Endothelial cell of umbilical vein (primary cell): ENCODE measurements at regions not wholly inside any gene's neighbourhood (a gene's known extent, or its start where the extent isn't known, plus 50 kb on each side); places are given as distances from the start of the nearest gene placed in this dataset.

Experiments
- BruUV-seq: library from RNA; stranded (reverse); fragments of 400-500 nt; replicated peaks from 2 replicates; lab custom pipeline; 2021; lab: Mats Ljungman, UMichigan
- CTCF ChIA-PET: fragments of 300-600, 350-600 bp; sonication (Branson Sonifier 250); formaldehyde crosslinking; loops from one replicate; lab custom pipeline; 2021; ENCODE audit warnings: antibody characterized with exemption, inconsistent platforms; lab: Charles Lee
- POLR2A ChIA-PET: fragments of 300-600, 350-600 bp; sonication (Branson Sonifier 250); formaldehyde crosslinking; loops from one replicate; lab custom pipeline; 2021; ENCODE audit warnings: antibody characterized with exemption, inconsistent platforms; lab: Charles Lee
- DNase-seq: peaks from one replicate; pipeline ENCODE4 v3.0.0-alpha.2; 2011; ENCODE audit warnings: low read depth, low spot score
- FAIRE-seq: peaks from 2 replicates; lab custom pipeline; 2011; peaks lifted over from hg19 to GRCh38; lab: Jason Lieb, UNC
- H2AFZ ChIP-seq: 2 replicates; pipeline ENCODE4 v1.6.0; 2012; ENCODE audit warnings: low read depth, low read length, control low read depth, inconsistent platforms
- H3K27ac ChIP-seq: 2 replicates; pipeline ENCODE4 v1.5.1; 2011; ENCODE audit warnings: low read depth, mild to moderate bottlenecking, control low read depth, low read length, moderate library complexity; ENCODE audit not compliant: insufficient read depth
- H3K27me3 ChIP-seq, 2 experiments: 2 replicates each; pipeline versions ENCODE4 v1.6.0 to v1.6.1; 2011; ENCODE audit warnings: low read length in 2 of 2, mixed read lengths in 1 of 2; ENCODE audit not compliant: control insufficient read depth in 2 of 2, insufficient read depth in 2 of 2
- H3K36me3 ChIP-seq, 2 experiments: 2 replicates in 1 of 2; 3 replicates in 1 of 2; pipeline ENCODE4 v1.5.1; 2011; ENCODE audit warnings: low read length in 2 of 2, mild to moderate bottlenecking in 1 of 2, moderate library complexity in 1 of 2; ENCODE audit not compliant: control insufficient read depth in 2 of 2, insufficient read depth in 2 of 2; ENCODE audit errors: extremely low read depth in 1 of 2
- H3K4me1 ChIP-seq: 3 replicates; pipeline ENCODE4 v1.5.1; 2011; ENCODE audit warnings: mild to moderate bottlenecking, low read length; ENCODE audit not compliant: control insufficient read depth, insufficient read depth; ENCODE audit errors: extremely low read depth
- H3K4me2 ChIP-seq: 2 replicates; pipeline ENCODE4 v1.6.1; 2011; ENCODE audit warnings: low read length, control low read depth, mixed read lengths; ENCODE audit not compliant: insufficient read depth
- H3K4me3 ChIP-seq, 3 experiments: fragments of 200-600 bp in 1 of 3; sonication (generic), shearing (Covaris generic) in 1 of 3; replicated peaks in 1 of 3; 2 replicates each; pipeline ENCODE4 v1.5.1; 2011 to 2016; ENCODE audit warnings: control low read depth in 3 of 3, low read length in 3 of 3, mild to moderate bottlenecking in 2 of 3, inconsistent platforms in 1 of 3, low read depth in 1 of 3, moderate library complexity in 1 of 3; ENCODE audit not compliant: insufficient read depth in 1 of 3
- H3K79me2 ChIP-seq: 2 replicates; pipeline ENCODE4 v1.6.0; 2012; ENCODE audit warnings: low read length, inconsistent platforms; ENCODE audit not compliant: control insufficient read depth, insufficient read depth
- H3K9ac ChIP-seq: replicated peaks from 2 replicates; pipeline ENCODE3; 2011; ENCODE audit warnings: low read length, control low read depth; ENCODE audit not compliant: insufficient read depth; ENCODE audit errors: extremely low read depth
- H3K9me1 ChIP-seq: replicated peaks from 3 replicates; pipeline ENCODE4 v1.6.0; 2011; ENCODE audit warnings: mild to moderate bottlenecking, low read length; ENCODE audit not compliant: control insufficient read depth, insufficient read depth; ENCODE audit errors: extremely low read depth
- H3K9me3 ChIP-seq: replicated peaks from 2 replicates; pipeline ENCODE4 v1.5.1; 2012; ENCODE audit warnings: low read length, inconsistent platforms; ENCODE audit not compliant: control insufficient read depth, insufficient read depth
- H4K20me1 ChIP-seq: replicated peaks from 2 replicates; pipeline ENCODE3; 2011; ENCODE audit warnings: mild to moderate bottlenecking, low read length; ENCODE audit not compliant: control insufficient read depth, insufficient read depth; ENCODE audit errors: extremely low read depth
- CTCF ChIP-seq, 2 donors: IDR thresholded peaks; 1 replicate in 1 of 2; 2 replicates in 1 of 2; pipeline ENCODE4 v1.5.1; 2011; ENCODE audit warnings: low read length in 2 of 2, mild to moderate bottlenecking in 2 of 2, moderate library complexity in 2 of 2, control low read depth in 1 of 2, inconsistent platforms in 1 of 2, low read depth in 1 of 2; ENCODE audit not compliant: insufficient read depth in 1 of 2; ENCODE audit errors: extremely low read depth in 1 of 2
- EZH2 ChIP-seq: IDR thresholded peaks from 2 replicates; pipeline ENCODE4 v1.6.1; 2012; ENCODE audit warnings: borderline replicate concordance, low read depth, mild to moderate bottlenecking, moderate library complexity, low read length, inconsistent platforms; ENCODE audit not compliant: severe bottlenecking
- FOS ChIP-seq: IDR thresholded peaks from 2 replicates; pipeline ENCODE4 v1.6.1; 2011; ENCODE audit warnings: mild to moderate bottlenecking, low read length, moderate library complexity, borderline replicate concordance; ENCODE audit not compliant: insufficient read depth
- GATA2 ChIP-seq: IDR thresholded peaks from 2 replicates; pipeline ENCODE4 v1.7.0; 2011; ENCODE audit warnings: low read depth, mild to moderate bottlenecking, moderate library complexity, mixed read lengths, low read length; ENCODE audit not compliant: insufficient read length, insufficient read depth
- JUN ChIP-seq: IDR thresholded peaks from 2 replicates; pipeline ENCODE4 v1.6.1; 2011; ENCODE audit warnings: borderline replicate concordance, low read depth; ENCODE audit not compliant: insufficient read length, insufficient read depth
- MAX ChIP-seq: IDR thresholded peaks from 2 replicates; pipeline ENCODE4 v1.6.1; 2011; ENCODE audit not compliant: insufficient read depth, insufficient read length
- MYC ChIP-seq: IDR thresholded peaks from one replicate; pipeline ENCODE4 v1.6.1; 2011; ENCODE audit warnings: mild to moderate bottlenecking, low read depth, low read length
- POLR2A ChIP-seq: IDR thresholded peaks from 2 replicates; pipeline ENCODE4 v1.6.1; 2012; ENCODE audit warnings: low read depth, mild to moderate bottlenecking, control low read depth, low read length
- POLR2AphosphoS5 ChIP-seq: IDR thresholded peaks from 2 replicates; pipeline ENCODE4 v1.6.1; 2012; ENCODE audit warnings: low read depth, mild to moderate bottlenecking, control low read depth, low read length, moderate library complexity; ENCODE audit not compliant: insufficient read depth
- dilution Hi-C: fragments of 300-500 bp; cut with MboI; formaldehyde crosslinking; loops from one replicate; pipeline ENCODE4 v1.15.0; 2019; ENCODE audit warnings: low sequenced_read_pairs; ENCODE audit not compliant: extremely low pct_ligation_motif_present
- intact Hi-C: fragments of 100-400 bp; cut with micrococcal nuclease; formaldehyde crosslinking; loops from one replicate; pipeline ENCODE4 v1.10.0; 2022

GRCh38 chr2:64300066-64300465 lies 153.9 kb upstream of the LGALSL start:
- H3K9ac ChIP-seq, result no peak overlapping the region
- CTCF ChIA-PET, result interaction anchor here (1.3 kb wide), 1 partner anchor 9 kb away, joined by 4 read pairs; no protein-coding TSS in a partner anchor
- dilution Hi-C loops (loop anchor here (25.0 kb wide), 1 partner anchor 263 kb away; no protein-coding TSS in a partner anchor), intact Hi-C loops (no loop called here)
- POLR2A ChIA-PET, result interaction anchor here (0.5 kb wide), 1 partner anchor 13 kb away, joined by 6 read pairs; no protein-coding TSS in a partner anchor
- TF ChIP-seq MAX (no peak), CTCF (IDR thresholded peaks at IDR 0.05; ENCODE audit: extremely low read depth in 1 of 2, insufficient read depth in 1 of 2, low read depth in 1 of 2, low read length in 2 of 2) (no peak), MYC (no peak), FOS (no peak), POLR2AphosphoS5 (no peak), GATA2 (no peak), EZH2 (no peak), JUN (no peak), POLR2A (no peak)
- H3K36me3 ChIP-seq, result no peaks in the 10 kb centered on the region
- H3K9me1 ChIP-seq, result no peaks in the 10 kb centered on the region
- peaks cover 0 to 11% of the 10 kb centered on the region in 2 experiments for H3K27me3 ChIP-seq
- no peak overlapping the region for H3K4me3 ChIP-seq
- H3K4me2 ChIP-seq, result no peak overlapping the region
- BruUV-seq, result no TSS peak
- DNase-seq (no peak), FAIRE-seq (no peak)
- no peak overlapping the region for H3K27ac ChIP-seq
- no peaks in the 10 kb centered on the region for H3K79me2 ChIP-seq
- H4K20me1 ChIP-seq, result no peaks in the 10 kb centered on the region
- H3K4me1 ChIP-seq, result no peaks in the 10 kb centered on the region
- H3K9me3 ChIP-seq, result no peaks in the 10 kb centered on the region
- H2AFZ ChIP-seq, result no peak overlapping the region
